AG04449 (cell line): ENCODE measurements at regions not wholly inside any gene's neighbourhood (a gene's known extent, or its start where the extent isn't known, plus 50 kb on each side); places are given as distances from the start of the nearest gene placed in this dataset.
"Not testable (repeated sequence)": the region's sequence is repeated elsewhere in the genome, so short reads cannot be mapped to it uniquely, and the experiment has no call there.

Experiments
- CTCF ChIA-PET: fragments of 350-600 bp; formaldehyde crosslinking; extraction: SDS; loops from one replicate; lab custom pipeline; 2021; ENCODE audit warnings: antibody characterized with exemption; lab: Yijun Ruan, JAX
- POLR2A ChIA-PET: fragments of 400-600, 350-600 bp; formaldehyde crosslinking; extraction: SDS; loops from one replicate; lab custom pipeline; 2020; ENCODE audit warnings: antibody characterized with exemption, inconsistent platforms; lab: Yijun Ruan, JAX
- DNase-seq: peaks from one replicate; pipeline ENCODE4 v3.0.0-alpha.2; 2010; ENCODE audit warnings: low read depth, low spot score
- H3K4me3 ChIP-seq: 2 replicates; pipeline ENCODE4 v1.5.1; 2011; ENCODE audit warnings: low read depth, mild to moderate bottlenecking, control low read depth, low read length
- CTCF ChIP-seq: IDR thresholded peaks from one replicate; pipeline ENCODE4 v1.5.1; 2011; ENCODE audit warnings: mild to moderate bottlenecking, moderate library complexity, low read length, control low read depth, inconsistent platforms; ENCODE audit not compliant: insufficient read depth; ENCODE audit errors: missing control alignments

GRCh38 chr13:107788464-107789165, 426.7 kb downstream of the LIG4 start:
- no peak for TF ChIP-seq CTCF
- CTCF ChIA-PET, result no interaction called here
- POLR2A ChIA-PET, result no interaction called here
- H3K4me3 ChIP-seq, result no peak overlapping the region
- no peak for DNase-seq

- CTCF ChIA-PET, H3K4me3 ChIP-seq, POLR2A ChIA-PET, DNase-seq: not testable (repeated sequence)
Observed at GRCh38 chr13:107782646-107783045, 432.7 kb downstream of the LIG4 start.

- no peak for TF ChIP-seq CTCF
- CTCF ChIA-PET, result no interaction called here
Observed at GRCh38 chr13:107778094-107778493, 437.2 kb downstream of the LIG4 start.

GRCh38 chr13:107770541-107770940, 444.8 kb downstream of the LIG4 start:
- ChIA-PET POLR2A (no interaction called here), CTCF (no interaction called here)
- no peak for DNase-seq
- no peak for TF ChIP-seq CTCF
- no peak overlapping the region for H3K4me3 ChIP-seq

More at GRCh38 chr13:107778094-107778493, 437.2 kb downstream of the LIG4 start:
- no peak for DNase-seq
- POLR2A ChIA-PET, result no interaction called here
- no peak overlapping the region for H3K4me3 ChIP-seq

GRCh38 chr13:107767119-107767518, 448.2 kb downstream of the LIG4 start:
- DNase-seq, result no peak
- CTCF ChIA-PET, result interaction anchor here (0.6 kb wide), 1 partner anchor 12 kb away, joined by 3 read pairs; no protein-coding TSS in a partner anchor
- POLR2A ChIA-PET, result no interaction called here
- no peak overlapping the region for H3K4me3 ChIP-seq
- TF ChIP-seq CTCF, result no peak

- DNase-seq, result no peak
- H3K4me3 ChIP-seq, result no peak overlapping the region
Observed at GRCh38 chr13:107765724-107766401, 449.5 kb downstream of the LIG4 start.

More at GRCh38 chr13:107765724-107766401, 449.5 kb downstream of the LIG4 start:
- no peak for TF ChIP-seq CTCF
- ChIA-PET CTCF (no interaction called here), POLR2A (no interaction called here)
